IPS-NIHi11 (cell line): ENCODE measurements at regions not wholly inside any gene's neighbourhood (a gene's known extent, or its start where the extent isn't known, plus 50 kb on each side); places are given as distances from the start of the nearest gene placed in this dataset.
"Not testable (repeated sequence)": the region's sequence is repeated elsewhere in the genome, so short reads cannot be mapped to it uniquely, and the experiment has no call there.

Source experiments
- DNase-seq: peaks from one replicate; pipeline ENCODE4 v3.0.0; 2012; ENCODE audit warnings: mixed read lengths, low spot score

- DNase-seq: no peak
These were observed 77.0 kb upstream of the SGK1 start for GRCh38 chr6:134394905-134395304.

- DNase-seq: no peak
These were observed 76.3 kb upstream of the SGK1 start for GRCh38 chr6:134394208-134394607.

DNA sequence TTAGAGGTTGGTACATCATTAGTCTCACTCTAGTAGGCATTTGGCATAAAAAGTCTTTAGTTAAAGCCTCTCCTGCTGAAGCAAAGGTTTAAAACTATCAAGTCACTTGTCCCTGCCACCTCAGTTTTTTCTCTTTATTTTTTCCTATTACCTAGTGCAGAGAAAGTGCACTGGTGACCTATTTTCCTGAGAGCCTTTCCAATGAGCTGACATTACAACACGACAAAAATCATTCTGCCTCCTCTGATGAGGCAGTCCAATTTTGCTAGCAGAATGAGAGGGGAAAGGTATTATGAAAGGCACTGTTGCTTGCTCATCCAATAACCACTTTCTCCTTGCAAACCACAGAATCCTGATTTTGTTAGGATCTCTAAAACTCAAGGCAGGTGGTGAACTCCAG lies 73.3 kb upstream of the SGK1 start:
- no peak for DNase-seq

- no peak for DNase-seq
These were observed 71.7 kb upstream of the SGK1 start for GRCh38 chr6:134389658-134390057.

- DNase-seq: no peak
These were observed 71.2 kb upstream of the SGK1 start for GRCh38 chr6:134389129-134389528.

DNA sequence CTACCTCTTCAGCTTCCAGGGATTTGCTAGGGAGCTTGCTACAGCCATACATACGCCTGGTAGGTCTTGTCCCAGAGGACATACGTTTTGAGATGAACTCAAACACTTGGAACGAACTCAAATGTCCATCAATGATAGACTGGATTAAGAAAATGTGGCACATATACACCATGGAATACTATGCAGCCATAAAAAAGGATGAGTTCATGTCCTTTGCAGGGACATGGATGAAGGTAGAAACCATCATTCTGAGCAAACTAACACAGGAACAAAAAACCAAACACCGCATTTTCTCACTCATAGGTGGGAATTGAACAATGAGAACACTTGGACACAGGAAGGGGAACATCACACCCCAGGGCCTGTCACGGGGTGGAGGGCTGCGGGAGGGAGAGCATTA lies 68.6 kb upstream of the SGK1 start:
- DNase-seq: not testable (repeated sequence)

GRCh38 chr6:134381959-134382358 lies 64.0 kb upstream of the SGK1 start:
- DNase-seq: no peak

DNA sequence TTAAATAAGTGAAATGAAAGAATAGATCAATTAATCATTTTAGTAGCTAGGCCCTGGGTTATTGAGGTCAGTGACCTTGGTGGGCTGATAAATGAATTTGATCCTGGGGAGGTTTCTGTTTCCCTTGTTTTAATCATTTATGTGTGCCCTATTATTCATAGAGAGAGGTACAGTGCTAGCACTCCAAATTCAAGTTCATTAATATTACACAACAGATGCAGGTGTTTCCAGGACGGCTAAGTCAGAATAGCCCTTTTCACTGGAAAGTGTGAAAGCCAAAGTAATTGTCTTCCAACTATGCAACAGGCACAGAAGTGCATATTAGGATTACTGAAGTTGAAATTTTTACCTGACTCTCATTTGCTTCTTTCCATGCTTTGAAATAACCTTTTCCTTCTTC lies 61.7 kb upstream of the SGK1 start:
- DNase-seq: no peak

GRCh38 chr6:134379076-134379475 lies 61.2 kb upstream of the SGK1 start:
- DNase-seq: peak; percentile 61

DNA sequence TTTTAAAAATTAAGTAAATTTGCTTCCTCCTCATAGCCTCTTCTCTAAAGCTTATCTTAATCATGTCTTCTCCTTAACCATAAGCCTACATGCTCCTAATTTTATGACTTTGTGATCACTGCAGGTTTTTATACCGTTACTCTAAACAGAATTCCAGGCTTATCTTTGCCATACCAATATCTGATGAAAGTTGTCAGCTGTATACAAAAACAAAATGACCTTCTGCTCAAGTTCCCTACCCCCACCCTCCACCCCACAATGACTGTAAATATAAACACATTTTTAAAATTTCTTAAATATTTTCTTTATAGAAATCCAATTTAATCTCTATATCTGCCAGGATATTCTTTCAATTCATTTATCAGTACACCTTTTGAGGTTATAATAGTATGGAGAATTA lies 60.5 kb upstream of the SGK1 start:
- no peak for DNase-seq

DNA sequence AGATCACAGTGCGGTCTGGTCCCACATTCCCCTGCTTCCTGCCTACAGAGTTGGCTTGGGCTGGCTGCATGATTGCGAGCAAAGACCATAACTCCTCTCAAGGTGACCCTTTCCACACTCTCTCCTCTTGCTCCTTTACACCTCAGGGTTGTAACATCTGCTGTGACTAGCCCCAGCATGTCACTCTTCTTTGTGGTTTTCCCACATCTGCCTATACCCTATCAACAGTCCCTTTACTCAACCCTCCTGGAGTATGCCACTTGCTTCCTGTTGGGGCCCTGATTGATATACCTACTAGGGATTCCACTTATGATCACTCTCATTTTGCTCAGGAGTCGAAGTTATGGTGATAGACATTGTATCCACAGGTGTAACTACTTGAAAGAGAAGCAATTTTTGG lies 58.9 kb upstream of the SGK1 start:
- no peak for DNase-seq

- DNase-seq: no peak
These were observed 57.3 kb upstream of the SGK1 start for GRCh38 chr6:134375220-134375580.

DNA sequence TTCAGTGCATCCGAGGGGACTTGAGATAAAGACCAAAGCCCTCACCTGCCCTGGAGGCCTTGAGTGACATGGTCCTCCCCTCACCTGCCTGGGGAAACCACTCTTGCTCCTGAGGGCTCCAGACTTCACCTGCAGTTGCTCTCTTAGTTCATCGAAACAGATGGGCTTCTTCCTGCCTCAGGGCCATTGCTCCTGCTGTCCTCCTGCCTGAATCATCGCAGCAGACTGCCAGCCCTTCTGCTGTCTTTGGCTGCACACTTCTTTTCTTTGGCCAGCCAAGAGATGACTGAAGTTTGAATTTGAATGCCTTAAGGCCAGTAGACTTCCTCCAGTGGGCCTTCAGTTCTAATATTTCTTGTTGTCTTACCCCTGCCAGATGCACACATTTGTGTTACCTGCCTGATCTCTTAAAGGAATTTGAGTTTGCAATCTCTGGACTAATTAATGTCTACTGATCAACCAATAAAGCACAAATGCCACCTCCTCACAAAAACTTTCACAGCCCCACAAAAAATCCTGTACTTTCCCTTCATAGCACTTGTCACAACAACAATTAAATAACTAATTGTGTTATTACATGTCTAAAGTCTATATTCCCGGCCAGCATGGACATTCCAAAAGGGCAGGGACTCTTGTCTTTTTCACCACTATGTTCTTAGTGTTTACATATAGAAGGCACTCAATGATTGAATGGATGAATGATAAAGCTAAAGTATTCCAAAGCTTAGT lies 56.7 kb upstream of the SGK1 start:
- DNase-seq: no peak

DNA sequence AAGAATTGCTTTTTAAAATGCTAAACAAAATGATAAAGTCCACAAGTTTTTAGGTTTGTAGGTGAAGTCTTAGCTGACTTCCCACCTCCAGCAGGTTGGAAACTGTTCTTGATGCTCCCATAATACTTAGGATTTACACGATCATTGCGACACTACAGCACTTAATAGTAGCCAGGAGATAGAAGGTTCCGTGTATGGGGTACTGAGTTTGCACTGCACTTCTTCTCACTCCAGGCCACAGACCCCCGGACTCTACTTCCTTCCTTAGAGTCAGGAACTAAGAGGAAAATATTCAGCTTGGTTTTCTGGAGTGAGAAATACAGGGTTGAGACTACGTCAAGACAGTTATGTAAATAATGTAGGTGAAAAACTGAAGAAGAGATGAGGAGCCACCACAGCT lies 56.1 kb upstream of the SGK1 start:
- DNase-seq: no peak

- DNase-seq: no peak
These were observed 55.5 kb upstream of the SGK1 start for GRCh38 chr6:134373282-134373922.

DNA sequence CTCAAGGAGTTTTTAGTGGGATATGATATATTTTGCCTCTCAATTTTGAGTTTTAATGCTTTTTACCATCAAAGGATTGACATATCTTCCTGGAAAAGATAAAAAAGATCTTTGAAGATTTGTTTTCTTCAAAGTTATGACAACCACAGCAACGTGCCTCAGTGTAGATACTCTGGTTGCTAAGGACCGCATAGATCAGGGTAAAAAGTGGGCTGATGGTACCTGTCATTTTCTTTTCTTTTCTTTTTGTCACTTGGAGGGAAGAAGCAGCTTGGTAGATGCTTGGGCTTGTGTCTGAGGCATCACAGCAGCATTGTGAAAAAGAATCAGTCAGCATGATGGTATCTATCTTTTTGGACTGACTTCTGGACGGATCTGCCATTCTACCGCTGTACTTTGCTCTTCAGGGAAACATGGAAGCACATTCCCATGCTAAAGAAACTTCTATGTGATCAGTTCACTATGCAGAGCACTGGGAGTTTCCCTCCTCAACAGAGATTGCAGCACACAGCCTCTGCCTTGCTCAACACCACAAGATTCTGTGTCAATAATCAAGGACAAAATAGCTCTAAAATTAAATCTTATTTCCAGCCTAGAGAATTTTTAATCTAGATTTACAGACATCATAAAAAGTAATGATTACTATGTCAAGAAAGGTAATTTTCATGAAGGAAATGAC lies 54.8 kb upstream of the SGK1 start:
- DNase-seq: no peak

DNA sequence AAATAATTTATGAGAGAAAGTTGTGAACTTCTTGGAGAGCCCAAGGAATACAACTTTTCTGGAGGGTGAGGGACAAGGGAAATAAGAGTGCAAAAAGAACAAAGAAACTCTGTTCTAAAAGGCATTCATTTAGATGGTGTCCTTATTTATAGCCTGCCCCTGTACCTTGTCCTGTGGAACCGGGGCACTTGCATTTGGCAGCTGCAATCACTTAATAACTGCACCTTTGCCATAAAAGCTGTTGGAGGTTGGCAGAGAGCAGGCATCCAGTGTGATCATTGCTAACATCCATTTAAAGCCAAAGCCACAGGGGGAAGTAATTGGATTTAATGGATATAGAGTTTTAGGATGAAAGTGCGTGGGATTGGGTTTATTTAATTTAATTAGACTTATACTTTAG lies 50.8 kb upstream of the SGK1 start:
- no peak for DNase-seq
